SK-N-SH (cell line): ENCODE measurements at regions not wholly inside any gene's neighbourhood (a gene's known extent, or its start where the extent isn't known, plus 50 kb on each side); places are given as distances from the start of the nearest gene placed in this dataset.

ENCODE experiments used
- CTCF ChIA-PET: fragments of 300-600, 350-600 bp; formaldehyde crosslinking; extraction: SDS; loops from one replicate; lab custom pipeline; 2021; lab: Yijun Ruan, JAX
- POLR2A ChIA-PET: fragments of 350-600 bp; sonication (Branson Sonifier 250); formaldehyde crosslinking; extraction: SDS; loops from one replicate; lab custom pipeline; 2020; ENCODE audit warnings: antibody characterized with exemption, inconsistent platforms; lab: Yijun Ruan, JAX
- DNase-seq: peaks from one replicate; pipeline ENCODE4 v3.0.0; 2012
- H2AFZ ChIP-seq: fragments of 200-600 bp; sonication (generic); 2 replicates; pipeline ENCODE4 v1.8.1; 2016; ENCODE audit warnings: antibody characterized with exemption, mild to moderate bottlenecking, low read depth
- H3F3A ChIP-seq: fragments of 200-600 bp; sonication (generic); replicated peaks from 2 replicates; pipeline ENCODE3; 2016; ENCODE audit warnings: antibody characterized with exemption, mild to moderate bottlenecking; ENCODE audit not compliant: insufficient read depth
- H3K27ac ChIP-seq, 2 experiments: fragments of 200-500 bp in 1 of 2; fragments of 200-600 bp in 1 of 2; sonication (Bioruptor generic) in 1 of 2; sonication (generic), shearing (Covaris generic) in 1 of 2; 2 replicates each; pipeline versions ENCODE4 v1.5.1 to v1.6.1; 2014 to 2016; ENCODE audit warnings: low read depth in 2 of 2, inconsistent platforms in 1 of 2, low read length in 1 of 2, mild to moderate bottlenecking in 1 of 2, mixed read lengths in 1 of 2
- H3K27me3 ChIP-seq: fragments of 200-600 bp; sonication (generic), shearing (Covaris generic); 2 replicates; pipeline ENCODE4 v1.6.1; 2016; ENCODE audit warnings: mixed run types; ENCODE audit not compliant: insufficient read depth
- H3K36me3 ChIP-seq, 2 experiments: fragments of 200-500 bp in 1 of 2; fragments of 200-600 bp in 1 of 2; sonication (Bioruptor generic) in 1 of 2; sonication (generic) in 1 of 2; replicated peaks in 1 of 2; 2 replicates each; pipeline versions ENCODE3 to v1.5.1; 2014 to 2016; ENCODE audit warnings: low read length in 1 of 2, mild to moderate bottlenecking in 1 of 2; ENCODE audit not compliant: insufficient read depth in 2 of 2, control insufficient read depth in 1 of 2
- H3K4me1 ChIP-seq, 2 experiments: fragments of 200-500 bp in 1 of 2; fragments of 200-600 bp in 1 of 2; sonication (Bioruptor generic) in 1 of 2; sonication (generic), shearing (Covaris generic) in 1 of 2; 2 replicates each; pipeline versions ENCODE4 v1.5.1 to v1.6.1; 2014 to 2016; ENCODE audit warnings: low read depth in 1 of 2, low read length in 1 of 2, mixed run types in 1 of 2; ENCODE audit not compliant: insufficient read depth in 2 of 2, control insufficient read depth in 1 of 2
- H3K4me2 ChIP-seq: fragments of 200-600 bp; sonication (generic), shearing (Covaris generic); 2 replicates; pipeline ENCODE4 v1.6.1; 2017; ENCODE audit warnings: mixed run types
- H3K4me3 ChIP-seq, 2 experiments: fragments of 200-500 bp in 1 of 2; fragments of 200-600 bp in 1 of 2; sonication (Bioruptor generic) in 1 of 2; sonication (generic), shearing (Covaris generic) in 1 of 2; 2 replicates each; pipeline versions ENCODE4 v1.5.1 to v1.8.1; 2014 to 2016; ENCODE audit warnings: low read depth in 2 of 2, inconsistent platforms in 1 of 2, low read length in 1 of 2, mild to moderate bottlenecking in 1 of 2, mixed read lengths in 1 of 2, moderate library complexity in 1 of 2
- H3K79me2 ChIP-seq: fragments of 200-600 bp; sonication (generic); 2 replicates; pipeline ENCODE4 v1.8.1; 2017; ENCODE audit warnings: mild to moderate bottlenecking; ENCODE audit not compliant: insufficient read depth
- H3K9ac ChIP-seq: fragments of 200-600 bp; sonication (generic); 2 replicates; pipeline ENCODE4 v1.6.1; 2017; ENCODE audit warnings: mixed run types
- H3K9me2 ChIP-seq: fragments of 200-600 bp; sonication (generic); 2 replicates; pipeline ENCODE4 v1.6.1; 2017; ENCODE audit warnings: mixed run types
- H3K9me3 ChIP-seq: fragments of 200-600 bp; sonication (generic); 2 replicates; pipeline ENCODE4 v1.6.1; 2017; ENCODE audit warnings: mixed run types, mild to moderate bottlenecking, moderate library complexity
- H4K20me1 ChIP-seq: fragments of 200-600 bp; sonication (generic); 2 replicates; pipeline ENCODE4 v1.6.1; 2017; ENCODE audit warnings: mild to moderate bottlenecking, mixed run types; ENCODE audit not compliant: insufficient read depth
- CTCF ChIP-seq: fragments of 200-600 bp; sonication (generic); IDR thresholded peaks from 2 replicates; pipeline ENCODE4 v1.6.1; 2017; ENCODE audit warnings: antibody characterized with exemption, mild to moderate bottlenecking, moderate library complexity
- EP300 ChIP-seq, 2 experiments: IDR thresholded peaks; 2 replicates each; pipeline versions ENCODE4 v1.4.0 to v1.6.1; 2012; ENCODE audit warnings: borderline replicate concordance in 1 of 2, low read depth in 1 of 2, low read length in 1 of 2
- FOXJ3 ChIP-seq: sonication (generic); formaldehyde crosslinking; IDR thresholded peaks from 2 replicates; pipeline ENCODE4 v1.5.1; 2020; ENCODE audit warnings: mild to moderate bottlenecking, missing genetic modification reagents
- FOXM1 ChIP-seq: IDR thresholded peaks from 2 replicates; pipeline ENCODE4 v1.4.0; 2012; ENCODE audit warnings: low read depth, mild to moderate bottlenecking
- JUND ChIP-seq: IDR thresholded peaks from 2 replicates; pipeline ENCODE4 v1.4.0; 2012
- NRF1 ChIP-seq: IDR thresholded peaks from 2 replicates; pipeline ENCODE4 v1.6.1; 2012; ENCODE audit warnings: low read depth, mild to moderate bottlenecking, low read length
- RAD21 ChIP-seq: IDR thresholded peaks from 2 replicates; pipeline ENCODE4 v1.6.1; 2012; ENCODE audit warnings: mild to moderate bottlenecking, low read length
- RCOR1 ChIP-seq: fragments of 150-350 bp; IDR thresholded peaks from 2 replicates; pipeline ENCODE4 v1.6.1; 2017; ENCODE audit warnings: antibody characterized with exemption, low read length
- REST ChIP-seq: IDR thresholded peaks from 2 replicates; pipeline ENCODE4 v1.6.1; 2012; ENCODE audit warnings: mild to moderate bottlenecking, low read depth, low read length, moderate library complexity
- SIN3A ChIP-seq: IDR thresholded peaks from 2 replicates; pipeline ENCODE4 v1.6.1; 2012; ENCODE audit warnings: low read depth, mild to moderate bottlenecking, low read length, moderate library complexity, borderline replicate concordance
- SMC3 ChIP-seq: IDR thresholded peaks from 2 replicates; pipeline ENCODE4 v1.6.1; 2012; ENCODE audit warnings: low read depth, low read length, improper control_type of control experiment
- TAF1 ChIP-seq: IDR thresholded peaks from 2 replicates; pipeline ENCODE4 v1.6.1; 2012; ENCODE audit warnings: low read depth, mild to moderate bottlenecking, low read length, moderate library complexity, borderline replicate concordance
- TEAD4 ChIP-seq: IDR thresholded peaks from 2 replicates; pipeline ENCODE4 v1.4.0; 2012; ENCODE audit warnings: mild to moderate bottlenecking, borderline replicate concordance; ENCODE audit not compliant: insufficient read depth
- USF1 ChIP-seq: IDR thresholded peaks from 2 replicates; pipeline ENCODE4 v1.4.0; 2012; ENCODE audit warnings: low read depth, borderline replicate concordance
- WGBS: methylation state at CpG from one replicate; pipeline ENCODE4 v1.1.6; 2017; ENCODE audit warnings: low lambda C conversion rate; 5-methylcytosine and 5-hydroxymethylcytosine counted together

GRCh38 chr3:90052425-90052950 is 945.1 kb downstream of the EPHA3 start:
- H3K79me2 ChIP-seq, result no peaks in the 10 kb centered on the region
- no peaks in the 10 kb centered on the region for H3F3A ChIP-seq
- H4K20me1 ChIP-seq, result no peaks in the 10 kb centered on the region
- H3K27me3 ChIP-seq, result no peaks in the 10 kb centered on the region
- no peak overlapping the region for H3K4me3 ChIP-seq
- ChIA-PET CTCF (interaction anchor here (0.5 kb wide), 1 partner anchor 1702 kb away, joined by 3 read pairs; no protein-coding TSS in a partner anchor), POLR2A (no interaction called here)
- no peak for TF ChIP-seq RAD21
- TF ChIP-seq SIN3A, result no peak
- no peak overlapping the region for H3K27ac ChIP-seq
- no peaks in the 10 kb centered on the region for H3K9me3 ChIP-seq
- no peak overlapping the region for H3K4me2 ChIP-seq
- H3K4me1 ChIP-seq, result no peaks in the 10 kb centered on the region
- no peaks in the 10 kb centered on the region for H3K36me3 ChIP-seq
- H2AFZ ChIP-seq, result no peak overlapping the region
- no peak overlapping the region for H3K9ac ChIP-seq
- WGBS, result 1% methylated on average over 3 of the region's 3 CpGs
- no peaks in the 10 kb centered on the region for H3K9me2 ChIP-seq
- no peak for DNase-seq

- H3K4me1 ChIP-seq, result no peaks in the 10 kb centered on the region
- no peak overlapping the region for H2AFZ ChIP-seq
- H3F3A ChIP-seq, result no peaks in the 10 kb centered on the region
- no peaks in the 10 kb centered on the region for H3K27me3 ChIP-seq
- no peaks in the 10 kb centered on the region for H3K36me3 ChIP-seq
- no peak overlapping the region for H3K9ac ChIP-seq
- H3K27ac ChIP-seq, result no peak overlapping the region
- H3K4me2 ChIP-seq, result no peak overlapping the region
- no peak for DNase-seq
- H4K20me1 ChIP-seq, result no peaks in the 10 kb centered on the region
- WGBS, result 6% methylated on average over 1 of the region's 1 CpG
- CTCF ChIA-PET, result no interaction called here
- no peak overlapping the region for H3K4me3 ChIP-seq
- TF ChIP-seq TAF1, result no peak
- no peak for TF ChIP-seq TEAD4
- no peak for TF ChIP-seq SMC3
- POLR2A ChIA-PET, result no interaction called here
- H3K9me2 ChIP-seq, result no peaks in the 10 kb centered on the region
- no peaks in the 10 kb centered on the region for H3K79me2 ChIP-seq
- H3K9me3 ChIP-seq, result no peaks in the 10 kb centered on the region
These were observed 946.9 kb downstream of the EPHA3 start for GRCh38 chr3:90054311-90054710.

GRCh38 chr3:90055666-90056065 is 948.2 kb downstream of the EPHA3 start:
- Histone ChIP-seq H3K27me3 (no peaks in the 10 kb centered on the region), H3K9me2 (no peaks in the 10 kb centered on the region), H3K79me2 (no peaks in the 10 kb centered on the region), H3K9me3 (no peaks in the 10 kb centered on the region), H3K4me3 (no peak overlapping the region), H3K36me3 (no peaks in the 10 kb centered on the region), H2AFZ (no peak overlapping the region), H3K9ac (no peak overlapping the region), H3K27ac (no peak overlapping the region), H3F3A (no peaks in the 10 kb centered on the region), H3K4me2 (no peak overlapping the region), H3K4me1 (no peaks in the 10 kb centered on the region), H4K20me1 (no peaks in the 10 kb centered on the region)
- POLR2A ChIA-PET, result no interaction called here
- DNase-seq, result no peak
- 0% methylated on average over 2 of the region's 2 CpGs for WGBS
- CTCF ChIA-PET, result no interaction called here
- TF ChIP-seq SIN3A (no peak), SMC3 (no peak), TAF1 (no peak), RCOR1 (no peak), JUND (no peak), NRF1 (no peak), FOXJ3 (CRISPR knock-in tag) (no peak), RAD21 (no peak), EP300 (IDR thresholded peaks at IDR 0.05; ENCODE audit: borderline replicate concordance in 1 of 2, low read depth in 1 of 2, low read length in 1 of 2) (no peak), REST (no peak), CTCF (no peak), TEAD4 (no peak), FOXM1 (no peak), USF1 (no peak)
